ENCODE measurements at regions not wholly inside any gene's neighbourhood (a gene's known extent, or its start where the extent isn't known, plus 50 kb on each side); places are given as distances from the start of the nearest gene placed in this dataset.

DNA sequence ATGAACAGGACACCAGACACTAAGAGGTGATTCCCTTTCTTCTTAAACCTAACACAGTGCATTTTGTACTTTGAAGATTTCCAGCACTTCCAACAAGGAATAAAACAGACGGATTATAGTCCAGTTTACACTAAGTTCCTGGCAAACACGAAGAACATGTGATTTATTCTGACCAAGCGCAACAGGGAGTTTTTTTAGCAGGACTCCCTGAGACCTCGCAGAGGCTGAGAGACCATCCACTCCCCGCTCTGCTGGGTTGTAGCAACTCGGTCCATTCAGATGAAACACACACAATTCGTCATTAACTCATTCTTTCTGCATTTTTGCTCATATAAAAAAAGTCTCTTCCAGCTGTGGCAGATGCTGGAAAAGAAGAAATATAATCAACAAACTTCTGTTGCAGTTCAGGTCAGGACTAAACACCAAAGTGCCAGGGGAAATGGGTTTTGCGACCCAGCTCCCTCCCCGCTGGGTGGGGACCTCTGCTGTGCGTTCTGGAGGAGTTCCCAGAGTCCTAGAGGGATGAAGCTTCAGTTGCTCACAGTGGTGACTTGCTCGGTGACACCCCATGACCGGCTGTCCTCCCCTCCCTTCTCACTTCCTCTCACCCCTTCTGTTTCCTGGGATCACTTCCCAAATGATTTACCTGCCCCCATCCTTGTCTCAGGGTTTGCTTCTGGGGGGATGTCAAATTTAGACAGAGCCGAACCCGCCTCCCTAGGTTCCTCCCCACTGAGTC lies 52.5 kb downstream of the KCNF1 start:
- DNase-seq (ENCODE audit: insufficient read length, low spot score) = no peak
- TF ChIP-seq PAX5 (IDR thresholded peaks at IDR 0.05; ENCODE audit: insufficient read depth, low read length, severe bottlenecking) (no peak), POLR2A (IDR thresholded peaks at IDR 0.05; ENCODE audit: low read depth, low read length) (no peak), TAF1 (IDR thresholded peaks at IDR 0.05; ENCODE audit: low read depth, low read length) (no peak), SPI1 (IDR thresholded peaks at IDR 0.05; ENCODE audit: low read depth, low read length) (no peak), POU2F2 (IDR thresholded peaks at IDR 0.05; ENCODE audit: low read depth, low read length) (no peak), POLR2AphosphoS5 (IDR thresholded peaks at IDR 0.05; ENCODE audit: low read depth, low read length) (no peak)
- no peak for FAIRE-seq

DNA sequence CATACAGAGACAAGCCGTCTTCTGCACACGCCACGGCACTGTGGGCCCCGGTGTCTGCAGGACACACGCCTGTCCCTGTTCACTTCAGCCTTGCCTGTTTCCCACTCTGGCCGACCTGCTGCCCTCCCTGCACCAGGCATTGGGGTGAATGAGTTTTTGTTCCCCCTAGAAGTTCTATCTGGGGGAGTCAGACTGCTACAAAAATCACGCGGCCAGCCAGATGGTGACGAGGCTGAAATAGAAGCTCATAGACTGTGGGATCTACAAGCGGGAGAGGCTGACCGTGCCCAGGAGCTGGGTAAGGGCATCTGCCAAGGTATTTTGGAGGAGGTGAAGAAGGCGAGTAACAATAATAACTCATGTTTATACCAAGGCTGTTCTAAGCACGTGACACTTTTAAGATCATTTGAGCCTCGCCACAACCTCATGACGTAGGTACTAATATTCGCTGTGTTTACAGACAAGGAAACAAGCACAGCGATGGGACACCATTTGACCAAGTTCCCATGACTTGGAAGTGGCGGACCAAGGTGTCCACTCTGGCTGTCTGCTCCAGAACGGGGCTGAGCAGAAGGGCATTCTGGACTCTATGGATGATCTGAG lies 53.6 kb downstream of the KCNF1 start:
- DNase-seq (ENCODE audit: insufficient read length, low spot score) (no peak), FAIRE-seq (no peak)
- TF ChIP-seq POLR2A (IDR thresholded peaks at IDR 0.05; ENCODE audit: low read depth, low read length) = no peak
- no peak for TF ChIP-seq TAF1 (IDR thresholded peaks at IDR 0.05; ENCODE audit: low read depth, low read length)
- no peak for TF ChIP-seq PAX5 (IDR thresholded peaks at IDR 0.05; ENCODE audit: insufficient read depth, low read length, severe bottlenecking)
- TF ChIP-seq SPI1 (IDR thresholded peaks at IDR 0.05; ENCODE audit: low read depth, low read length) = no peak
- no peak for TF ChIP-seq POU2F2 (IDR thresholded peaks at IDR 0.05; ENCODE audit: low read depth, low read length)

DNA sequence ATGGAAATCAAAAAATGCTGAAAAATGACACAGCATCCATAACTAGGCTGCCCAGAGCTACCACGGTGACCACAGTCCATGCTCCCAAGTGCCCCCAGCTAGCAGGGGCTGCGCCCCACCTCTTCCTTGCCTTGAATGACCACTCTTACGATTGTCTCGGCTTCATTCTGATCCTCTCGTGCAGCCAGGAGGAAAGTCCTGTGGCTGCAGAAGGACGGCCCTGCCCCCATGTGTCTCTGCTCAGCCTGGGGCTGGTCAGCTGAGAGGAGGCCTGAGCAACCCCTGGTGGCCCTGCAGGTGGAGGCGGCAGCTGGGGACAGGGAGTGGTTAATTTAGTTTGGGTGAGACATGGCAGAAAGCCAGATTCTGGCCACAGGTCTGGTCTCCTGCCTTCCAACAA lies 54.3 kb downstream of the KCNF1 start:
- TF ChIP-seq TAF1 (IDR thresholded peaks at IDR 0.05; ENCODE audit: low read depth, low read length) = no peak
- TF ChIP-seq PAX5 (IDR thresholded peaks at IDR 0.05; ENCODE audit: insufficient read depth, low read length, severe bottlenecking) = no peak
- TF ChIP-seq POLR2AphosphoS5 (IDR thresholded peaks at IDR 0.05; ENCODE audit: low read depth, low read length) = no peak
- TF ChIP-seq POLR2A (IDR thresholded peaks at IDR 0.05; ENCODE audit: low read depth, low read length) = no peak
- TF ChIP-seq POU2F2 (IDR thresholded peaks at IDR 0.05; ENCODE audit: low read depth, low read length) = no peak
- no peak for TF ChIP-seq SPI1 (IDR thresholded peaks at IDR 0.05; ENCODE audit: low read depth, low read length)
- DNase-seq (ENCODE audit: insufficient read length, low spot score) = no peak
- no peak for FAIRE-seq

DNA sequence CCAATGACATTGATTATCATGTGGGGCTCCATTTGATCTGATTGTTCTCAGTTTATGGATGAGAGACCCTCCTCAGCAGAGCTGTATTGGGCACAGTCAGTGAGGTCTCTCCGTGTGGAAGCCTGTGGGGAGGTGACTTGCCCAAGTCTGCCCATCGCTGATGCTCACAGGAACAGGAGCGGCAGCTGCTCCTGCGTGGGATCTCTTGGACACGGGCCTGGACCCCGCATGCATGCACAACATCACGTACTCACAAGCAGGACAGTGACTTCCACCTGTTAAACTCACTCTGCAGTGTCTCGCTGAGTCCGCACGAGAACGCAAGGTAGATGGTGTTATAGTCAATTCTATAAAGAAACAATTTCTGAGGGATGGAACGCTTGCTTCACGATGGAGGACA lies 55.0 kb downstream of the KCNF1 start:
- FAIRE-seq (no peak), DNase-seq (ENCODE audit: insufficient read length, low spot score) (no peak)
- no peak for TF ChIP-seq SPI1 (IDR thresholded peaks at IDR 0.05; ENCODE audit: low read depth, low read length)
- TF ChIP-seq POLR2A (IDR thresholded peaks at IDR 0.05; ENCODE audit: low read depth, low read length) = no peak
- no peak for TF ChIP-seq TAF1 (IDR thresholded peaks at IDR 0.05; ENCODE audit: low read depth, low read length)
- TF ChIP-seq POU2F2 (IDR thresholded peaks at IDR 0.05; ENCODE audit: low read depth, low read length) = no peak
- no peak for TF ChIP-seq PAX5 (IDR thresholded peaks at IDR 0.05; ENCODE audit: insufficient read depth, low read length, severe bottlenecking)
- no peak for TF ChIP-seq POLR2AphosphoS5 (IDR thresholded peaks at IDR 0.05; ENCODE audit: low read depth, low read length)

DNA sequence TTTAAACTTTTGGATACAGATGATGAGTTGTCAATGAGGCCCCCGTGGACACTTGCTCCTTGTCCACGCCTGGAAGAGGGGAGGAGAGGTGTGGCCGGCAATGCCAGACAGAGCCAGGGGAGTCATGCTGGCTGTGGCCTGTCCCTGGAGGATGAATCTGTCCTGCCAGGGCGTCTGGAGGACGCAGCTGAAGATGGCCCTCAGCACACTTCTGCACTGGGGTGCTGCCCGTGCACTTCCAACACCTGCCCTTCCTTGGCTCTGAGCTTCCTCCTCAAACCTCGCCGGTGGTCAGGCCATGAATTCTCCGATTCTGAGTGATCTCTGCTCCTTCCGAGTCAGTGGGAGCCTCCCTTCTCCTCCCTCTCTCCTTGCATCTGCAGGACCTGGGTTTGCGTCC lies 56.4 kb downstream of the KCNF1 start:
- DNase-seq (ENCODE audit: insufficient read length, low spot score) (no peak), FAIRE-seq (no peak)
- no peak for TF ChIP-seq TAF1 (IDR thresholded peaks at IDR 0.05; ENCODE audit: low read depth, low read length)
- TF ChIP-seq PAX5 (IDR thresholded peaks at IDR 0.05; ENCODE audit: insufficient read depth, low read length, severe bottlenecking) = no peak
- TF ChIP-seq POLR2AphosphoS5 (IDR thresholded peaks at IDR 0.05; ENCODE audit: low read depth, low read length) = no peak
- no peak for TF ChIP-seq SPI1 (IDR thresholded peaks at IDR 0.05; ENCODE audit: low read depth, low read length)
- TF ChIP-seq POLR2A (IDR thresholded peaks at IDR 0.05; ENCODE audit: low read depth, low read length) = no peak
- no peak for TF ChIP-seq POU2F2 (IDR thresholded peaks at IDR 0.05; ENCODE audit: low read depth, low read length)

DNA sequence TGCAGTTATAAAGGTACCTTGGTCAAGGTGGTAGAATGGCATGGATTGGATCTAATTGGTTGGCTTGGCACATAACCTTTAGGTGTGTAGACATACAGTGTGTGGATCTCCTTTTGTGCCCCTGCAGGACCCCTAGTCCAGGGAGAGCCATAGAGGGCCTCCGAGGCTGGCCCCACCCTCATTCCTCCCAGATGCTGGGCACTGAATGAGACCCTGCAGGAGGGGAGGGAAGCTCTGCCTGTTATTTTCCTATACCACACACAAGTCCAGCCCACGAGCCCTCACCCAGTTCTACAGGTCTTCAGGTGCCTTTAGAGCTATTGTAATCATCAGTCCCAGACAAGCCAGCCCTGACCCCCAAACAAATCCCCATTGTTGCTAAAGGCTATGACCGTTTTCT lies 58.9 kb downstream of the KCNF1 start:
- DNase-seq (ENCODE audit: insufficient read length, low spot score) (no peak), FAIRE-seq (no peak)
- no peak for TF ChIP-seq POLR2AphosphoS5 (IDR thresholded peaks at IDR 0.05; ENCODE audit: low read depth, low read length)
- no peak for TF ChIP-seq POLR2A (IDR thresholded peaks at IDR 0.05; ENCODE audit: low read depth, low read length)
- TF ChIP-seq SPI1 (IDR thresholded peaks at IDR 0.05; ENCODE audit: low read depth, low read length) = no peak
- no peak for TF ChIP-seq POU2F2 (IDR thresholded peaks at IDR 0.05; ENCODE audit: low read depth, low read length)
- TF ChIP-seq PAX5 (IDR thresholded peaks at IDR 0.05; ENCODE audit: insufficient read depth, low read length, severe bottlenecking) = no peak
- no peak for TF ChIP-seq TAF1 (IDR thresholded peaks at IDR 0.05; ENCODE audit: low read depth, low read length)

DNA sequence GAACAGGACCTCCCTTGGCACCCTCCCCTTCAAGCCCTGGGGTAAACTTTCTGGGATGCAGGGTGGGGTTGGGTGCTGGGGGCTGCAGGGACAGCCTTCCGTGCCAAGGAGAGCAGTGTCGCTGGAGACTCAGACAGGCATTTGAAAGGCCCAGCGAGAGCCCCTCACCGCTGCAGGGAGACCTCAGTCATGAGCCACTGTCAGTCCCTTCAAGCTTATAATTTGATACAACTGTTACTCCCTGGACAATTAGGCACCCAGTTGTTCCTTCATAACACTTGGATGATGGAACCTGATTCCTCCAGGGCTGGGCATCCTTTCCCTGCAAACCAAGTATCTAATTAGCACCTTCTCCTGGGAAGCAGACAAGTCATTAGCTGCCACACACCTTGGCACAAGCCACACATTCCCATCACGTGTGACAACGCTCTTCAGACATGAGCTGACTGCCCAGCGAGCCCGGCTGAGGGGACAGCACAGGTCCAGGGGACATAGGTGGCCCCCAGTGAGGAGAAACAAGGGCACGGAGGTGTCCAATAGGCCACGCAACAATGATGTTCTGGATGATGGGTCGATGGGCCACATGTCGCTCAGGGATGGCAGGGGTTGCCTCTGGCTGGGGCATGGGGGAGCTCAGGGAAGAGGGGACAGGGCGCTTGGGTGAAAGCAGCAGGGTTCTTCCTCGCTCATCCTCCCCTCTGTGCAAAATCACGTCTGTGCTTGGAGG lies 59.6 kb downstream of the KCNF1 start:
- TF ChIP-seq TAF1 (IDR thresholded peaks at IDR 0.05; ENCODE audit: low read depth, low read length) (no peak), SPI1 (IDR thresholded peaks at IDR 0.05; ENCODE audit: low read depth, low read length) (no peak), POU2F2 (IDR thresholded peaks at IDR 0.05; ENCODE audit: low read depth, low read length) (no peak), POLR2AphosphoS5 (IDR thresholded peaks at IDR 0.05; ENCODE audit: low read depth, low read length) (no peak), PAX5 (IDR thresholded peaks at IDR 0.05; ENCODE audit: insufficient read depth, low read length, severe bottlenecking) (no peak), POLR2A (IDR thresholded peaks at IDR 0.05; ENCODE audit: low read depth, low read length) (no peak)
- FAIRE-seq (no peak), DNase-seq (ENCODE audit: insufficient read length, low spot score) (no peak)

DNA sequence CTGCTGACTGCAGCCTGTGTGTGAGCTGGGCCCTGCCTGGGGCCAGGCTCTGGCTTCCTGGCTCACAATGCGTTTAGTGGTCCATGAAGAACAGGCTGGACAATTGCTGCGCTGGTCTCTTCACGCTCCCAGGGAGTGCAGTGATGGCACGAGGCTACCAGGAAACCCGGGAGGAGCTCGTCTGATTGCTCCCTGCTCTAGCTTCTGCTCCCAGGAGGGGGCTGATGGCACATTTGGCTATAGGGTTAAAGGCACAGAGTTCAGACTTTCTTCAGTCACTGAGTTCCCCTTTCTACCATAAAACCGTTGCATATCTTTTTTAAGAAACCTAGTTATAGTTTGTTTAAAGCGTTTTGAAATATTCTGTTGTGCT lies 60.1 kb downstream of the KCNF1 start:
- DNase-seq (ENCODE audit: insufficient read length, low spot score) (no peak), FAIRE-seq (no peak)
- TF ChIP-seq POLR2AphosphoS5 (IDR thresholded peaks at IDR 0.05; ENCODE audit: low read depth, low read length) (no peak), TAF1 (IDR thresholded peaks at IDR 0.05; ENCODE audit: low read depth, low read length) (no peak), SPI1 (IDR thresholded peaks at IDR 0.05; ENCODE audit: low read depth, low read length) (no peak), POLR2A (IDR thresholded peaks at IDR 0.05; ENCODE audit: low read depth, low read length) (no peak), PAX5 (IDR thresholded peaks at IDR 0.05; ENCODE audit: insufficient read depth, low read length, severe bottlenecking) (no peak), POU2F2 (IDR thresholded peaks at IDR 0.05; ENCODE audit: low read depth, low read length) (no peak)
